GM21717 (cell line): ENCODE measurements at regions not wholly inside any gene's neighbourhood (a gene's known extent, or its start where the extent isn't known, plus 50 kb on each side); places are given as distances from the start of the nearest gene placed in this dataset.
"Not testable (repeated sequence)": the region's sequence is repeated elsewhere in the genome, so short reads cannot be mapped to it uniquely, and the experiment has no call there.

Source experiments
- ATAC-seq: cut with Tn5 transposase; IDR thresholded peaks from one replicate; pipeline ENCODE4 v1.9.1; 2021; ENCODE audit warnings: mild to moderate bottlenecking, moderate library complexity; ENCODE audit not compliant: unreplicated experiment

DNA sequence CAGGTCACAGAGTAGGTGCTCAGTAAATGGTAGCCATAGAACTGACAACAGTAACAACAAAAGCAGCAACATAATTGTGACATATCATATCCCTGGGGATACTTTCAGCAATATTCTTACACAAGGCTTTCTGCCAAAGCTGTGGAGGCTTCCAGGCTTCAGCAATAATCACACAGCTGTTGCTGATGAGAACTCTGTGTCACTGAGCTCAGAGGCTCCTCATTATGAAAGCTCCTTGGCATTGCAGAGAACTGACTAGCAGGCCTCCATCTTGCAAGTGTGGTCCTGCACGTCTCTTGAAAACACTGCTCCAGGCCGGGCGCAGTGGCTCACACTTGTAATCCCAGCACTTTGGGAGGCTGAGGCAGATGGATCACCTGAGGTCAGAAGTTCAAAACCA, 97.3 kb upstream of the BTG1 start:
- ATAC-seq = no peak

- ATAC-seq = no peak
Observed at GRCh38 chr12:92237762-92238523, 92.3 kb upstream of the BTG1 start.

DNA sequence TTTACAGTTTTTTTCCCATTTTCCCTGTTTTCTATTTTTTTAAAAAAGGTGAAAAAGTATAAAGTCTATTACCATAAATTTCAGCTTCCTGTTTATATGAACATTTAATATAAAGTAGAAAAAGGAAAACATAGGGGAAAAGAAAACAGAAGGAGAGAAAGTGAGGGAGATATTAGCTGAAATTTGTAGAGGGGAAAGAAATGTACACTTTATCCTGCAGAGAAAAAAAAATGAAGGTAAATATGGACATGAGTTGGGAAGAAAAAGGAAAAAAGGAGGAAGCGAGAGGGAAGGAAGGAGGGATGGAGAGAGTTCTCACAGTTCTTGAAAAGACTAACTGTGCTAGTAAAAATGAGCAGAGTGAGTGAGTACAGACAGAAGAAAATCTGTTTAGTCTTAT, 91.6 kb upstream of the BTG1 start:
- no peak for ATAC-seq

DNA sequence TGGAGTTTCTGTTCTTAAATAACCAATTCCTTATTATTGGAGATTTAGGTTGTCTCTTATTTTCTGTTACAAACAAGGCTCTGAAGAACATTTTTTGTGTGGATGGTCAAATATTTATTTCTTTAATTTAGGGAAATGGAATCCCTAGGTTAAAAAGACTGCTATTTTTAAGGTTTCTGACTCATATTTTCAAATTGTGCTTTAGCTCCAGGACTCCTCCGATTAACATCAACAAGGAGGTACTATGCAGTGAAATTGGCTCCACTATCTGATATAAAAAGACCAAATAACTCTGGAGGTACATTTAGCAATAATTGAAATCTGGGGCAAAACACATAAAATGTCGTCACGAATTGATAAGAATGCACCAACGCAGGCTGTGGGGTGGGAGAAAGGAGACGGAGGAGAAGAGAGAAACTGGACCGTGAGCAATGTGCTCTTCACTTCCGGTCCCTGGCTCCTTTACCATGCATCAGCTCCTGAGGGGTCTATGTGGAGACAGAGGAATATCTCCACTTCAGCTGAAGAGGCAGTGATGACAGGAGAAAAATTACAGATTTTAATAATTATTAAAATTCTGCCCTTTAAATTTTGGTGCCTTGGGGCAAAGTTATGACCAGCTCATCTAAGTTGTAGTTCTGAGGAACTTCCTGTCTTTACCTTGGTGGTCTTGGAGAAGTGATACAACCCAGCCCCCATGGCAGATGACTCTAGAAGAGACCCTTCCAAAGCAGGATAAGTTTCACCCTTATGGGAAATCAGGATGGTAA, 90.2 kb upstream of the BTG1 start:
- no peak for ATAC-seq

- ATAC-seq = no peak
Observed at GRCh38 chr12:92234533-92234932, 88.9 kb upstream of the BTG1 start.

DNA sequence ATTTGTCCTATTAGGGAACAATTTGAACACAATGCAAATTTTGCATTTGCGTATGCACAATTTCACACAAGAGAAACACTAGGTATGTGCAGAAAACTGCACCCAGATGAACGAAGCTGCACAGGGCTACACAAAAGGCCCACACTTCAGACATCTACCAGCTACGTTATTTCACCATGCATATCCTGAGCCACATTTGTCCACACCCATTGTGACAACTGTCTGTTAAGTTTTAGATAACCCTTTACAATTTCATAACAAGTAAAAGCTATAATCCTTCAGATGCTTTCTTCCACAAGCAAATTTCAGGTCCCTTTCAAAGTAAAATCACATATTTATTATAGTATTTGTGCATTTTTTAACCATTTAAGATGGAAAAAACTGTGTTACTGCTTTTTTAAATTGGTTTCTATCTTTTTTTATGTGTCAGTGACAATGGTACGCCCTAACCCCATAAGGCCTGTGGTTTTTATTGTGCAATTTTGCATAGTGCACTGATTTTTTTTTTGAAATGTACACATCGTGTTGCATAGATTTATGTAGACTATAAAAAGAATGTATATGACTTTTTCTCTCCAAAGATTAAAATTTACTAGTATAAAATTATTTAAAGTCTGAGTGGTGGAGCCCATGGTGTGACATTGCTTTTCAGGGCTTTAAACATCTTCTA, 87.8 kb upstream of the BTG1 start:
- ATAC-seq = no peak

DNA sequence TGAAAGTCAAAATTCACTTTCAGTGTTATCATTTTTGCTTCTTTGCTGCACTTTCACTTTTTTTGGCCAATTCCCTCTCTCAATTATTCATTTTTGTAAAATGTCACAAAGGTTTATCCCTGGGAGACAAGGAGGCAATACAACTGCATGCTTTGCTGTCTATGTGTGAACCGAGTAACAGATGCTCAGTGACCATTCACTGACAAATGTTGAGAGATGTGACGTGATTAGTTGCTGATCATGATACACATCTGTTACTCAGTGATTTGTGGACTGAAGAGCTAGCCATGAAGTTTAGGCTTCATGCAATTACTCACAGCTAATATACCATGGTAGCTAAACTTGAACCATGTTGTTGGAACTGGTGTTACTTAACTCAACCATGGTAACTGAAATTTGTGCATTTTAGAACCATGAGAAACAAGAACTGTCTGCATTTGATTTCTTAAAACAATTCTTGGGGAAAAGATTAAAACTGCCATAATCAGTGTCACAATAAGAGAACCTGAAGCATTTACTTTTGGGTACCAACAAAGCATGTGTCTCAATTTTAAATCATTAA, 86.8 kb upstream of the BTG1 start:
- not testable (repeated sequence) for ATAC-seq

GRCh38 chr12:92231945-92232344, 86.3 kb upstream of the BTG1 start:
- not testable (repeated sequence) for ATAC-seq

GRCh38 chr12:92231532-92231931, 85.9 kb upstream of the BTG1 start:
- not testable (repeated sequence) for ATAC-seq

GRCh38 chr12:92229381-92229780, 83.7 kb upstream of the BTG1 start:
- no peak for ATAC-seq

DNA sequence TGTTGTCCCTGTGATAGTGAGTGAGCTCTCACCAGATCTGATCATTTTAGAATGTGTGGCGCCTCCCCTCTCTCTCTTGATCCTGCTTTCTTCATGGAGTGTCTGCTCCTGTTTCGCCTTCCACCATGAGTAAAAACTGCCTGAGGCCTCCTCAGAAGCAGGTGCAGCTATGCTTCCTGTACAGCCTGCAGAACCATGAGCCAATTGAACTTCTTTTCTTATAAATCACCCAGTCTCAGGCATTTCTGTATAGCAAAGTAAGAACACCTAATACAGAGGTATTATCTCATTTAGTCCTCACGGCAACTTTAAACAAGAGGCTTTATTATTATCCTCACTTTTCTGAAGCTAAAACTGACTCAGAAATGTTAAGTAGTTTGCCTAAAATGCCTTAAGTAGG, 81.3 kb upstream of the BTG1 start:
- ATAC-seq = no peak

GRCh38 chr12:92226071-92226661, 80.5 kb upstream of the BTG1 start:
- ATAC-seq = no peak

DNA sequence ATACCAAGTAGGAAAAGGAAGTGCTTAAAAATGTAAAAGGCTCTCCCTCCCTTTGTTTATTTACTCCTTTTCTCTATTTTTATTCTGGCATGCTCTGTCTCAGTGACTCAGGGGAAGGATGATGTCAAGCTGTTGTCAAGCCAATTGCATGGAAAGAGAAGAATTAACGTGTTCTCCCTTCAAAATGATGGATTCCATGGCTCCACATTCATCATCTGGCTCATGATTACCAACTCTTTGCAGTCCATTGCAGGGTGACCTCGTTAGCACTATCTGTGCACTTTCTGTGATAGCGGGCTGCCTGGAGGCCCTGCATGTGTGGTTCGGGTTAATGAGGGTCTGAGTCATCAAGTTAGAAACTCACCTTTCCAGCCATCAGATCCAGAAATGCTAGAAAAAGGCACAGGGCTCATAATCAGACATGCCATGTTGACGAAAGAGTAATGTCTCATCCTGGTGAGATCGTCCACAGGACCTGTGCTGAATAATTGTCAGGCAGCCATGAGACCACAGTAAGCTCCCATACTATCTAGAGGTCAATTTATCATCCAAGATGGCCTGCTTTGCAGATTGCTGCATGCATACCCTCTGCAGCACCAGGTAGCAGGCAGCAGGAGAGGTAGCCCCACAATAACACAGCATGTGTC, 79.2 kb upstream of the BTG1 start:
- no peak for ATAC-seq

- ATAC-seq = no peak
Observed at GRCh38 chr12:92223481-92223880, 77.8 kb upstream of the BTG1 start.

DNA sequence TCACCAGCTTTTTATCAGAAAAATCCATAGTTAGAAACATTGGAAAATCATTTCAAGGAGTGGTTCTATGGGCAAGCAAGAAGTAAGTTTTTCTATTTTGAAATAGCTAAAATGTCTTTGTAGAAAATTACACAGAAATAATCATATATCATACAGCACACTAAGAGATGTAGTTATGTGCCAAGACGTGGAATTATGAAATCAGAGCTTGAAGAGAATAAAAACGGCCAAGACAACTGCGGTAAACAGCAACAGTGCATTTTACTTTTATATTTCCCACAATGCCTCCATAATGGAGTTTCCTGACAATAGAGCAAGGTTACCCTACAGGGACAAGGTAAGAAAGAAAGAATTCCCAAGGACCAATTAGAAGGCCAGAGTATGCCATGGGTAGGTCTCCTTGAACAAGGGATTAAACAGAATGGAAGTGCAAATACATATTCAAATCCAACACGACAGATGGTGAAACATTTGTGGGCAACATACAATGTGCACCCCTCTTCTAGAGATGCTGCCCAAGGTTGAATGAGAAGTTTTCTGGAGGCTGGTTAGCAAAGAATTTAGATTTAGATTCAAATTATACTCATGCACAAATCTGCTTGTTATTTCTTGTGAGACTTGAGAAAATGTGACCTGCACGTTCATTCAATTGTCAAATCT, 76.1 kb upstream of the BTG1 start:
- no peak for ATAC-seq

DNA sequence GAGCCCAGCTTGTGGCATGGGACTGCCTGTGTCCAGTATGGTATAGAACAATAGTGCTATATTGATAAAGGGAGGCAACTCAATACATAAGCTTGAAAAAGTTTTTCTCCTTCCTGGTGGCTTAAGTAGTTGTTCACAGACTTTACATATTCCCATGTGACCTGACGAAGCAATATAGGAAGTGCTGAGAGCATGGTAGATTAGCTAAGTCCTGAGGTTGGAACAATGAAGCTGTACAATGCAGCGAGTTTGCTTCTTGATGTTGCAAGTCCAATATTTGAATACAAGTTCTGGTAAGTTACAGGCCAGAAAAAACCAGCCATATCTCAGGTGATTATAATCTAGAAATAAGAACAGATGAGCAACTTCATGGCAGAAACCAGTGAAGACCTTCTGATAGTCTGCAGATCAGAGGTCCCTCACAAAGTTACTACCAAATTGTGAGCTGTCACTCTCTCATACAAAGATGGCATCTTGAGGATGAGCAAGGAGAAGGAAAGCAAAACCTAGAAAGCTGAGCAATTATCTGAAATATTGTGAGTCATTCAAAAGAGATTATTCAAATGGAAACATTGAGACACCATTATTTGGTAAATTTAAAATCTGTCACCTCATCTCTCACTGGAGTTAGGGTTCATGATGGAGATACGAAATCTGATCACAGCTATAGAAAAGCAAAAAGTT, 72.9 kb upstream of the BTG1 start:
- ATAC-seq = no peak

DNA sequence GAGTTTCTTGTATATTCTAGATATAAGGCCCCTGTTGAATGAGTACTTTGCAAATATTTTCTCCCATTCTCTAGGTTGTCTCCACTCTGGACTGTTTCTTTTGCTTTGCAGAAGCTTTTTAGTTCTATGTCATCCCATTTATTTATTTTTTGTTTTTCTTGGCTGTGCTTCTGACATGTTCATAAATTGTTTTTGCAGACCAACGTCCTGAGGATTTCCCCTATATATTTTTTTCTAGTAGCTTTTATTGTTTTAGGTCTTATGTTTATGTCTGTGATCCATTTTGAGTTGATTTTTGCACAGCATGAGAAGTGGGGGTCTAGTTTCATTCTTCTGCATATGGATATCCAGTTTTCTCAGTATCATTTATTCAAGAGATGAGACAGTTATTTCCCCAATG, 70.4 kb upstream of the BTG1 start:
- no peak for ATAC-seq

GRCh38 chr12:92215358-92215757, 69.7 kb upstream of the BTG1 start:
- no peak for ATAC-seq

GRCh38 chr12:92213166-92213565, 67.5 kb upstream of the BTG1 start:
- no peak for ATAC-seq

GRCh38 chr12:92210071-92210470, 64.4 kb upstream of the BTG1 start:
- no peak for ATAC-seq
